ENCODE measurements at regions not wholly inside any gene's neighbourhood (a gene's known extent, or its start where the extent isn't known, plus 50 kb on each side); places are given as distances from the start of the nearest gene placed in this dataset.
"Not testable (repeated sequence)": the region's sequence is repeated elsewhere in the genome, so short reads cannot be mapped to it uniquely, and the experiment has no call there.

- DNase-seq, result no peak
These were observed 79.0 kb upstream of the BMP5 start for GRCh38 chr6:55954436-55954835.

- peak in 1 of 3 experiments; percentile 49 for DNase-seq
These were observed 77.9 kb upstream of the BMP5 start for GRCh38 chr6:55953335-55953734.

GRCh38 chr6:55950071-55950814 lies 74.9 kb upstream of the BMP5 start:
- no peak for DNase-seq

- no peak for DNase-seq
These were observed 67.9 kb upstream of the BMP5 start for GRCh38 chr6:55943329-55943728.

GRCh38 chr6:55941702-55942101 lies 66.3 kb upstream of the BMP5 start:
- no peak for DNase-seq

GRCh38 chr6:55937951-55938690 lies 62.7 kb upstream of the BMP5 start:
- DNase-seq, result no peak

GRCh38 chr6:55937261-55937947 lies 62.0 kb upstream of the BMP5 start:
- DNase-seq, result no peak

GRCh38 chr6:55931101-55931500 lies 55.7 kb upstream of the BMP5 start:
- DNase-seq, result no peak

GRCh38 chr6:55927713-55928112 lies 52.3 kb upstream of the BMP5 start:
- DNase-seq, result not testable (repeated sequence)

GRCh38 chr6:55925292-55925691 lies 49.9 kb upstream of the BMP5 start:
- no peak for DNase-seq
